Endothelial cell of umbilical vein (primary cell): ENCODE measurements at regions not wholly inside any gene's neighbourhood (a gene's known extent, or its start where the extent isn't known, plus 50 kb on each side); places are given as distances from the start of the nearest gene placed in this dataset.

ENCODE experiments used
- BruUV-seq: library from RNA; stranded (reverse); fragments of 400-500 nt; replicated peaks from 2 replicates; lab custom pipeline; 2021; lab: Mats Ljungman, UMichigan
- CTCF ChIA-PET: fragments of 300-600, 350-600 bp; sonication (Branson Sonifier 250); formaldehyde crosslinking; loops from one replicate; lab custom pipeline; 2021; ENCODE audit warnings: antibody characterized with exemption, inconsistent platforms; lab: Charles Lee
- POLR2A ChIA-PET: fragments of 300-600, 350-600 bp; sonication (Branson Sonifier 250); formaldehyde crosslinking; loops from one replicate; lab custom pipeline; 2021; ENCODE audit warnings: antibody characterized with exemption, inconsistent platforms; lab: Charles Lee
- DNase-seq: peaks from one replicate; pipeline ENCODE4 v3.0.0-alpha.2; 2011; ENCODE audit warnings: low read depth, low spot score
- FAIRE-seq: peaks from 2 replicates; lab custom pipeline; 2011; peaks lifted over from hg19 to GRCh38; lab: Jason Lieb, UNC
- H2AFZ ChIP-seq: 2 replicates; pipeline ENCODE4 v1.6.0; 2012; ENCODE audit warnings: low read depth, low read length, control low read depth, inconsistent platforms
- H3K27ac ChIP-seq: 2 replicates; pipeline ENCODE4 v1.5.1; 2011; ENCODE audit warnings: low read depth, mild to moderate bottlenecking, control low read depth, low read length, moderate library complexity; ENCODE audit not compliant: insufficient read depth
- H3K27me3 ChIP-seq, 2 experiments: 2 replicates each; pipeline versions ENCODE4 v1.6.0 to v1.6.1; 2011; ENCODE audit warnings: low read length in 2 of 2, mixed read lengths in 1 of 2; ENCODE audit not compliant: control insufficient read depth in 2 of 2, insufficient read depth in 2 of 2
- H3K36me3 ChIP-seq, 2 experiments: 2 replicates in 1 of 2; 3 replicates in 1 of 2; pipeline ENCODE4 v1.5.1; 2011; ENCODE audit warnings: low read length in 2 of 2, mild to moderate bottlenecking in 1 of 2, moderate library complexity in 1 of 2; ENCODE audit not compliant: control insufficient read depth in 2 of 2, insufficient read depth in 2 of 2; ENCODE audit errors: extremely low read depth in 1 of 2
- H3K4me1 ChIP-seq: 3 replicates; pipeline ENCODE4 v1.5.1; 2011; ENCODE audit warnings: mild to moderate bottlenecking, low read length; ENCODE audit not compliant: control insufficient read depth, insufficient read depth; ENCODE audit errors: extremely low read depth
- H3K4me2 ChIP-seq: 2 replicates; pipeline ENCODE4 v1.6.1; 2011; ENCODE audit warnings: low read length, control low read depth, mixed read lengths; ENCODE audit not compliant: insufficient read depth
- H3K4me3 ChIP-seq, 3 experiments: fragments of 200-600 bp in 1 of 3; sonication (generic), shearing (Covaris generic) in 1 of 3; replicated peaks in 1 of 3; 2 replicates each; pipeline ENCODE4 v1.5.1; 2011 to 2016; ENCODE audit warnings: control low read depth in 3 of 3, low read length in 3 of 3, mild to moderate bottlenecking in 2 of 3, inconsistent platforms in 1 of 3, low read depth in 1 of 3, moderate library complexity in 1 of 3; ENCODE audit not compliant: insufficient read depth in 1 of 3
- H3K79me2 ChIP-seq: 2 replicates; pipeline ENCODE4 v1.6.0; 2012; ENCODE audit warnings: low read length, inconsistent platforms; ENCODE audit not compliant: control insufficient read depth, insufficient read depth
- H3K9ac ChIP-seq: replicated peaks from 2 replicates; pipeline ENCODE3; 2011; ENCODE audit warnings: low read length, control low read depth; ENCODE audit not compliant: insufficient read depth; ENCODE audit errors: extremely low read depth
- H3K9me1 ChIP-seq: replicated peaks from 3 replicates; pipeline ENCODE4 v1.6.0; 2011; ENCODE audit warnings: mild to moderate bottlenecking, low read length; ENCODE audit not compliant: control insufficient read depth, insufficient read depth; ENCODE audit errors: extremely low read depth
- H3K9me3 ChIP-seq: replicated peaks from 2 replicates; pipeline ENCODE4 v1.5.1; 2012; ENCODE audit warnings: low read length, inconsistent platforms; ENCODE audit not compliant: control insufficient read depth, insufficient read depth
- H4K20me1 ChIP-seq: replicated peaks from 2 replicates; pipeline ENCODE3; 2011; ENCODE audit warnings: mild to moderate bottlenecking, low read length; ENCODE audit not compliant: control insufficient read depth, insufficient read depth; ENCODE audit errors: extremely low read depth
- CTCF ChIP-seq, 2 donors: IDR thresholded peaks; 1 replicate in 1 of 2; 2 replicates in 1 of 2; pipeline ENCODE4 v1.5.1; 2011; ENCODE audit warnings: low read length in 2 of 2, mild to moderate bottlenecking in 2 of 2, moderate library complexity in 2 of 2, control low read depth in 1 of 2, inconsistent platforms in 1 of 2, low read depth in 1 of 2; ENCODE audit not compliant: insufficient read depth in 1 of 2; ENCODE audit errors: extremely low read depth in 1 of 2
- EZH2 ChIP-seq: IDR thresholded peaks from 2 replicates; pipeline ENCODE4 v1.6.1; 2012; ENCODE audit warnings: borderline replicate concordance, low read depth, mild to moderate bottlenecking, moderate library complexity, low read length, inconsistent platforms; ENCODE audit not compliant: severe bottlenecking
- FOS ChIP-seq: IDR thresholded peaks from 2 replicates; pipeline ENCODE4 v1.6.1; 2011; ENCODE audit warnings: mild to moderate bottlenecking, low read length, moderate library complexity, borderline replicate concordance; ENCODE audit not compliant: insufficient read depth
- GATA2 ChIP-seq: IDR thresholded peaks from 2 replicates; pipeline ENCODE4 v1.7.0; 2011; ENCODE audit warnings: low read depth, mild to moderate bottlenecking, moderate library complexity, mixed read lengths, low read length; ENCODE audit not compliant: insufficient read length, insufficient read depth
- JUN ChIP-seq: IDR thresholded peaks from 2 replicates; pipeline ENCODE4 v1.6.1; 2011; ENCODE audit warnings: borderline replicate concordance, low read depth; ENCODE audit not compliant: insufficient read length, insufficient read depth
- MYC ChIP-seq: IDR thresholded peaks from one replicate; pipeline ENCODE4 v1.6.1; 2011; ENCODE audit warnings: mild to moderate bottlenecking, low read depth, low read length
- POLR2A ChIP-seq: IDR thresholded peaks from 2 replicates; pipeline ENCODE4 v1.6.1; 2012; ENCODE audit warnings: low read depth, mild to moderate bottlenecking, control low read depth, low read length
- POLR2AphosphoS5 ChIP-seq: IDR thresholded peaks from 2 replicates; pipeline ENCODE4 v1.6.1; 2012; ENCODE audit warnings: low read depth, mild to moderate bottlenecking, control low read depth, low read length, moderate library complexity; ENCODE audit not compliant: insufficient read depth
- dilution Hi-C: fragments of 300-500 bp; cut with MboI; formaldehyde crosslinking; loops from one replicate; pipeline ENCODE4 v1.15.0; 2019; ENCODE audit warnings: low sequenced_read_pairs; ENCODE audit not compliant: extremely low pct_ligation_motif_present
- intact Hi-C: fragments of 100-400 bp; cut with micrococcal nuclease; formaldehyde crosslinking; loops from one replicate; pipeline ENCODE4 v1.10.0; 2022
- TF ChIP-seq, protein P1 (sequence below): IDR thresholded peaks from 2 replicates; pipeline ENCODE4 v1.6.1; 2011; ENCODE audit not compliant: insufficient read depth, insufficient read length

- ChIA-PET CTCF (no interaction called here), POLR2A (no interaction called here)
- DNase-seq (no peak), FAIRE-seq (no peak)
- no peak overlapping the region for H2AFZ ChIP-seq
- no peak overlapping the region for H3K9ac ChIP-seq
- H3K79me2 ChIP-seq, result no peaks in the 10 kb centered on the region
- no peak overlapping the region for H3K4me2 ChIP-seq
- dilution Hi-C loops (no loop called here), intact Hi-C loops (no loop called here)
- H3K4me1 ChIP-seq, result no peaks in the 10 kb centered on the region
- no peaks in the 10 kb centered on the region for H3K9me3 ChIP-seq
- no peaks in the 10 kb centered on the region for H3K36me3 ChIP-seq
- no peaks in the 10 kb centered on the region for H4K20me1 ChIP-seq
- H3K9me1 ChIP-seq, result no peaks in the 10 kb centered on the region
- BruUV-seq, result no TSS peak
- no peak overlapping the region for H3K27ac ChIP-seq
- no peak overlapping the region for H3K4me3 ChIP-seq
- H3K27me3 ChIP-seq, result no peaks in the 10 kb centered on the region
- TF ChIP-seq, protein P1, sequence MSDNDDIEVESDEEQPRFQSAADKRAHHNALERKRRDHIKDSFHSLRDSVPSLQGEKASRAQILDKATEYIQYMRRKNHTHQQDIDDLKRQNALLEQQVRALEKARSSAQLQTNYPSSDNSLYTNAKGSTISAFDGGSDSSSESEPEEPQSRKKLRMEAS, result no peak
- TF ChIP-seq EZH2, result no peak
- TF ChIP-seq POLR2A, result no peak
- no peak for TF ChIP-seq JUN
- TF ChIP-seq CTCF (IDR thresholded peaks at IDR 0.05; ENCODE audit: extremely low read depth in 1 of 2, insufficient read depth in 1 of 2, low read depth in 1 of 2, low read length in 2 of 2), result no peak
- no peak for TF ChIP-seq FOS
- TF ChIP-seq GATA2, result no peak
- no peak for TF ChIP-seq MYC
- no peak for TF ChIP-seq POLR2AphosphoS5
These were observed 71.4 kb upstream of the PCSK6 start for GRCh38 chr15:101560722-101561583.
